DOHH2 (cell line): ENCODE measurements at regions not wholly inside any gene's neighbourhood (a gene's known extent, or its start where the extent isn't known, plus 50 kb on each side); places are given as distances from the start of the nearest gene placed in this dataset.

ENCODE experiments used
- H3F3A ChIP-seq: fragments of 200-600 bp; sonication (generic), shearing (Covaris generic); 2 replicates; pipeline ENCODE4 v1.6.0; 2016; ENCODE audit warnings: antibody characterized with exemption, mild to moderate bottlenecking; ENCODE audit not compliant: control insufficient read depth, insufficient read depth
- H3K27ac ChIP-seq: fragments of 200-600 bp; sonication (generic); 2 replicates; pipeline ENCODE4 v1.5.1; 2014; ENCODE audit warnings: low read depth, mild to moderate bottlenecking, low read length, moderate library complexity
- H3K27me3 ChIP-seq: fragments of 200-600 bp; sonication (generic); 2 replicates; pipeline ENCODE4 v1.6.1; 2014; ENCODE audit warnings: mild to moderate bottlenecking, low read length, mixed read lengths; ENCODE audit not compliant: control insufficient read depth
- H3K36me3 ChIP-seq: fragments of 200-600 bp; sonication (generic); 2 replicates; pipeline ENCODE4 v1.6.1; 2014; ENCODE audit warnings: mild to moderate bottlenecking, low read length, moderate library complexity, mixed read lengths; ENCODE audit not compliant: control insufficient read depth
- H3K4me1 ChIP-seq: fragments of 200-600 bp; sonication (generic); 2 replicates; pipeline ENCODE4 v1.6.1; 2014; ENCODE audit warnings: mild to moderate bottlenecking, low read length, mixed read lengths; ENCODE audit not compliant: control insufficient read depth
- H3K4me2 ChIP-seq: fragments of 200-600 bp; sonication (generic); 2 replicates; pipeline ENCODE4 v1.6.0; 2014; ENCODE audit warnings: mild to moderate bottlenecking, low read length, moderate library complexity
- H3K4me3 ChIP-seq: fragments of 200-600 bp; sonication (generic); 2 replicates; pipeline ENCODE4 v1.5.1; 2014; ENCODE audit warnings: mild to moderate bottlenecking, low read length, mixed read lengths
- H3K79me2 ChIP-seq: fragments of 200-600 bp; sonication (generic); 2 replicates; pipeline ENCODE4 v1.6.1; 2014; ENCODE audit warnings: mild to moderate bottlenecking, low read length, mixed read lengths; ENCODE audit not compliant: control insufficient read depth
- H3K9me2 ChIP-seq: fragments of 200-600 bp; sonication (generic); replicated peaks from 2 replicates; pipeline ENCODE4 v1.6.1; 2014; ENCODE audit warnings: mild to moderate bottlenecking, low read length, mixed read lengths; ENCODE audit not compliant: control insufficient read depth
- H3K9me3 ChIP-seq: fragments of 200-600 bp; sonication (generic); 2 replicates; pipeline ENCODE4 v1.6.1; 2014; ENCODE audit warnings: antibody characterized with exemption, low read length, mixed read lengths; ENCODE audit not compliant: control insufficient read depth, insufficient read depth
- H4K20me1 ChIP-seq: fragments of 200-600 bp; sonication (generic); 2 replicates; pipeline ENCODE4 v1.6.0; 2014; ENCODE audit warnings: low read depth, mild to moderate bottlenecking, antibody characterized with exemption, low read length, moderate library complexity; ENCODE audit not compliant: control insufficient read depth, insufficient read depth
- EZH2phosphoT487 ChIP-seq: fragments of 200-600 bp; sonication (generic); IDR thresholded peaks from 2 replicates; pipeline ENCODE4 v1.6.1; 2017; ENCODE audit warnings: borderline replicate concordance, mild to moderate bottlenecking, antibody characterized with exemption, low read length, moderate library complexity, mixed read lengths
- TF ChIP-seq, protein P1 (sequence below): fragments of 200-600 bp; sonication (generic); IDR thresholded peaks from one replicate; pipeline ENCODE4 v1.5.1; 2014; ENCODE audit warnings: antibody characterized with exemption, mild to moderate bottlenecking, low read depth, low read length; ENCODE audit not compliant: poor library complexity, severe bottlenecking

DNA sequence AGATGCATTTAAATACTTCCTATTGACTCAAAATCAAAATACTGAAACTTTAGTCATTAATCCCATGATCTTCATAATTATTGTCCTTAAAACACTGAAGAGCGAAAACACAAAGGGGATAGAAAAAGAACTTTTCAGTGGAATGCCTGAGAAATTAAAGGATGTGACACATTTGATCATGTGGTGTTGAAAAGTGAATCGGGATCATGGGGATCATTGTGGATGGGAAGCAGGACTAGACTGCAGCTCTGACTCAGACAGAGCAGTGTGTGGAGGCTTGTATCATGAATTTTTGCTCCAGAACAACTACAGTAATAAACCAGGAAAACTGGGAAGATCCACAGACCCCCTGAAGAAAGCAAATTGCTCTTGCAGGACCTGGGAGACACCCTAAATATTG is 161.1 kb upstream of the CXADR start:
- Histone ChIP-seq H3K79me2 (no peaks in the 10 kb centered on the region), H3K9me3 (no peaks in the 10 kb centered on the region; the same call in 1 of the 2 replicates), H4K20me1 (no peaks in the 10 kb centered on the region), H3K4me2 (no peak overlapping the region), H3K4me3 (no peak overlapping the region), H3K4me1 (no peaks in the 10 kb centered on the region), H3K36me3 (no peaks in the 10 kb centered on the region), H3K27me3 (no peaks in the 10 kb centered on the region), H3F3A (no peaks in the 10 kb centered on the region), H3K9me2 (no peaks in the 10 kb centered on the region), H3K27ac (no peak overlapping the region)
- no peak for TF ChIP-seq EZH2phosphoT487
- TF ChIP-seq, protein P1, sequence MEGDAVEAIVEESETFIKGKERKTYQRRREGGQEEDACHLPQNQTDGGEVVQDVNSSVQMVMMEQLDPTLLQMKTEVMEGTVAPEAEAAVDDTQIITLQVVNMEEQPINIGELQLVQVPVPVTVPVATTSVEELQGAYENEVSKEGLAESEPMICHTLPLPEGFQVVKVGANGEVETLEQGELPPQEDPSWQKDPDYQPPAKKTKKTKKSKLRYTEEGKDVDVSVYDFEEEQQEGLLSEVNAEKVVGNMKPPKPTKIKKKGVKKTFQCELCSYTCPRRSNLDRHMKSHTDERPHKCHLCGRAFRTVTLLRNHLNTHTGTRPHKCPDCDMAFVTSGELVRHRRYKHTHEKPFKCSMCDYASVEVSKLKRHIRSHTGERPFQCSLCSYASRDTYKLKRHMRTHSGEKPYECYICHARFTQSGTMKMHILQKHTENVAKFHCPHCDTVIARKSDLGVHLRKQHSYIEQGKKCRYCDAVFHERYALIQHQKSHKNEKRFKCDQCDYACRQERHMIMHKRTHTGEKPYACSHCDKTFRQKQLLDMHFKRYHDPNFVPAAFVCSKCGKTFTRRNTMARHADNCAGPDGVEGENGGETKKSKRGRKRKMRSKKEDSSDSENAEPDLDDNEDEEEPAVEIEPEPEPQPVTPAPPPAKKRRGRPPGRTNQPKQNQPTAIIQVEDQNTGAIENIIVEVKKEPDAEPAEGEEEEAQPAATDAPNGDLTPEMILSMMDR: no peak

DNA sequence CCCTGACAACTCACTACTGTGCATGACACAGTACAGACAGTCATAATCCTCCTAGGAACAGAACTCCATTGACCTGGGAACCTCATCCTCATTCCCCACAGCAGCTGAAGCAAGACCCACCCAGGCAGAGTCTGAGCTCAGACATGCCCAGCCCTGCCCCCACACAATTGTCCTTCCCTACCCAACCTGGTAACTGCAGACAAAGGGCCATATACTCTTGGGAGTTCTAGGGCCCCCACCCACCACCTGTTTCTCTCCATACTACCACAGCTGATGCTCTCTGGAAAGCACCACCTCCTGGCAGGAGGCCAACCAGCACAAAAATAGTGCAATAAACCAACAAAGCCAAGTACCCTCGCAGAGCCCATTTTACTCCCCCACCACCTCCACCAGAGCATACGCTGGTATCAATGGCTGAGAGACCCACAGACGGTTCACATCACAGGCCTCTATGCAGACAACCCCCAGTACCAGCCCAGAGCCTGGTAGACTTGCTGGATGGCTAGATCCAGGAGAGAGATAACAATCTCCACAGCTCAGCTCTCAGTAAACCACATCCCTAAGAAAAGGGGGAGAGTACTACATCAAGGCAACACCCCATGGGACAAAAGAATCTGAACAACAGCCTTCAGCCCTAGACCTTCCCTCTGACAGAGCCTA is 159.7 kb upstream of the CXADR start:
- no peaks in the 10 kb centered on the region for H3K27me3 ChIP-seq
- no peaks in the 10 kb centered on the region for H3K4me1 ChIP-seq
- H4K20me1 ChIP-seq: no peaks in the 10 kb centered on the region
- H3K9me3 ChIP-seq: no peaks in the 10 kb centered on the region; the same call in 1 of the 2 replicates
- no peak for TF ChIP-seq EZH2phosphoT487
- TF ChIP-seq, protein P1: no peak
- no peak overlapping the region for H3K4me2 ChIP-seq
- H3F3A ChIP-seq: no peaks in the 10 kb centered on the region
- H3K36me3 ChIP-seq: no peaks in the 10 kb centered on the region
- H3K79me2 ChIP-seq: no peaks in the 10 kb centered on the region
- no peak overlapping the region for H3K27ac ChIP-seq
- no peak overlapping the region for H3K4me3 ChIP-seq
- H3K9me2 ChIP-seq: no peaks in the 10 kb centered on the region

DNA sequence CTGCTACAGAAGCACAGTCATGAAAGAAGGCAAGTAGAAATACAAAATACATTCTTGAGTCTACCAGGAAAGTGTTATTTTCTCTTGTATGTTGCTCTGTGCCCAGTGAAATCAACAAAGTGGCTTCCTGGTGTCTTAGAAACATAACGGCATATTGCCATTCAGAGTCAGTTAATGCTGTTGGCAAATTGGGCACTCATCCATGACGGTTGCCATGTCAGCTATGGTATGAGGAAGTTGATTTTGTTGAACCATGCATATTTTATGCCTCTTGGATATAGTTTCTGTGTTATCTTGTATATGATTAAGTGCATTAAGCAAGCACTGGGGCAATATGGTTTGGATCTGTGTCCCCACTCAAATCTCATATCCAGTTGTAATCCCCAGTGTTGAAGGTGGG is 153.1 kb upstream of the CXADR start:
- Histone ChIP-seq H3K4me3 (no peak overlapping the region), H3K79me2 (no peaks in the 10 kb centered on the region), H3K9me3 (no peaks in the 10 kb centered on the region; the same call in 1 of the 2 replicates), H3K9me2 (no peaks in the 10 kb centered on the region), H3K36me3 (no peaks in the 10 kb centered on the region), H3K27me3 (no peaks in the 10 kb centered on the region), H4K20me1 (no peaks in the 10 kb centered on the region), H3F3A (no peaks in the 10 kb centered on the region), H3K27ac (no peak overlapping the region), H3K4me1 (no peaks in the 10 kb centered on the region), H3K4me2 (no peak overlapping the region)
- TF ChIP-seq EZH2phosphoT487: no peak
- TF ChIP-seq, protein P1: no peak
